ENCODE measurements at regions not wholly inside any gene's neighbourhood (a gene's known extent, or its start where the extent isn't known, plus 50 kb on each side); places are given as distances from the start of the nearest gene placed in this dataset.

DNA sequence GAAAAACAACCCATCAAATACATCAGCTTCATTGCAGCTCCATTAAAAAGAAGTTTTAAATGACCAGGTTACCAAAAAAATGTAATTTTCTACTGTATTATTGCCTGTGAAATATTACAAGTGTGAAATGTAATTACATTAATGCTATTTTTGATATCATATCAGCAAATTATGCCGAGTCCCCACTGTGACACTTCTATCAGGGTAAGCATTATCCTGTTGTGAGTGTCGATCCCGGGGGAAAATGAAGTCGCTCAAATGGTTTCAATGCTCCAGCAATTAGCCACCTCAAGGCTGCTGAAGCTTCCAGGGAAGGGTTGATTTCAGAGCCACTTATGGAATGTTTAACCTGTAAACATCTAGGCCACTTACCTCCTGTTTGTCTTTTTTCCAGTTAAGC lies 70.4 kb downstream of the RCN1 start:
- DNase-seq: peak; percentile 68

DNA sequence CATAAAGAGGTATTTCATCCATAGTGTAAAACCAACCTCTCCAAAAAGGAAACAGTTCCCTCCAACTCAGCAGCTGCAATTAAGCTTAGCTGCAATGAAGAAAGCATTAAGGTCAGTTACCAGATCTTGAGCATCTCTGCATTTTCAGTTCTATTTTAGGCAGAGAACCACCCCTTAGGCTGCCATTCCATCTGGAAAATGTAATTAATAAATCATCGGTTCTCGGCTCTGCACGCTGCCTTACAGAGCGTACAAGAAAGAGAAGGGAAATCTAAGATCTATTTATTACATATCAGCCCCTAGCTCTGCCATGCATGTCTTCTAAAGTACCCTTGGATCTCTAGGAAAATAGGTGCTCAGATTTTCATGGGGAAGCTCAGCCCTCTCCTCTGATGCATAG lies 71.5 kb downstream of the RCN1 start:
- DNase-seq: no peak

DNA sequence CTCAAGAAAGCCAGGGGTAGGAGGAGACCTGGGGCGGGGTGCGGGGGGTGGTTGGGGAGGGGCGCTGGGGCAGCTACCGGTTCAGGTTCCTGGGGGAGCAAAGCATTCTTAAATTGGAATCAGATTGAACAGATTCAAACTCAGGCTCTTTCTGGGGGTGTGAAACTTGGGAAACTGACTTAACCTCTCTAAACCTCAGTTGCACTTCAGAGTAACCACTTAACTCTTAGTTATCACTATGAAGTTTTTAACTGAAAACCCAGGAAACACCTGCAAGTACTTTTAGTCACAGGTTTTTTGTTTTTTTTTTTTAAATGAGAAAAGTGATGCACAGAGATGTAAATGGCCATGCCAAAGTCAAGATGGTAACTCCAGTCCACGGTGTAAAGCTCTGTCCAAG lies 72.0 kb downstream of the RCN1 start:
- DNase-seq: no peak

DNA sequence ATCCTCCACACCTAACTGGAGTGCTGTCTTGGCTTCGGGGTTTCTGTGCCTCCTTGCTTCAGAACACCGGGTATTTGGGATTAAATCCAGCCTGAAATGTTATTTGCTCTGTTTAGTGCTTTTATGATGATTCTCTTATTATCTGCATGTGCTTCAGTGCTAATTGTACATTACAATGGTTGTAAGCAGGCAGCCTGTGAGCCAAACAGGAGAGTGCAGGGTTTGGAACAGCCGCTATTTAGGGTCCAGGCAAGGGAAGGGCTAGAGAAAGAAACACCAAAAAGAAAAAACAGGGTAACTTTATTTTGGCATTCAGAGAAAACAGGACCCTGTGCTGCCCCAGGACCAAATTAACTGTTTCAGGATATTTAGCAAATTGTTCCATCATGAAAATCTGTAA lies 72.7 kb downstream of the RCN1 start:
- DNase-seq: no peak

DNA sequence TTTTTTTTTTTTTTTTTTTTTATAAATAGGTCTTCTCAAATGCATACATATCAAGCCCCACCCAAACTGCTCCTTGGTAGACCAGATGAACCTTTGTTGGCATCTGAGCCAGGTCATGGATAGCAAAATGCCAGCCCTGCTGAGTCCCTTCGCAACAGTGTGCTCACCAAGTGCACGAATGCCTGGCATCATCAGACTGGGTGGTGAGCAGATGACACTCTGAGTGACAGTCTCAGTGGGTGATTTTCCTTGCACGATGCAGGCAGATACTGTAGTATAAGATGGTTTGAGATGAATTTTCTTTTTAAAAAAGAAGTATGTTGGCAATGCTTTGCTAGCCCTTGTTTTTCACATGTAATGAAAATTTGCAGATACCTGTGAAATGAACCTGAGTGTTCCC lies 74.0 kb downstream of the RCN1 start:
- no peak for DNase-seq

DNA sequence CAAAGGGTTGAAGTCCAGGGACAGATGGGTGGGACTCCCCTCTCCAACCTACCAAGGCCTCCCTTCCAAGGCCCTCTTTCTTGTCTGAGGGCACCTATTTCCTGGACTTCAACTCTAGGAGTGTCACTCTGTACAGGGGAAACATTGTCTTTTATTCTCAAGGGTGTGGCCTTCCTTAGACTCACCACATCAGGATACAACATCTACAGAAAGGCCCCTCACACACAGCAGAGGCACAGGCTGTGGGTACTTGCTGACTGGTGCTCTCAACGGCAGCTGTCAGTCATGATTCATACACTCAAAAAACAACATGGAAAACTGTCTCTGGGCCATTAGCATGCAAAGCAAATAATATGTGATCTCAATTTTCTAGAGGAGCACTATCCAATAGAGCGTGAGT lies 78.0 kb downstream of the RCN1 start:
- no peak for DNase-seq

DNA sequence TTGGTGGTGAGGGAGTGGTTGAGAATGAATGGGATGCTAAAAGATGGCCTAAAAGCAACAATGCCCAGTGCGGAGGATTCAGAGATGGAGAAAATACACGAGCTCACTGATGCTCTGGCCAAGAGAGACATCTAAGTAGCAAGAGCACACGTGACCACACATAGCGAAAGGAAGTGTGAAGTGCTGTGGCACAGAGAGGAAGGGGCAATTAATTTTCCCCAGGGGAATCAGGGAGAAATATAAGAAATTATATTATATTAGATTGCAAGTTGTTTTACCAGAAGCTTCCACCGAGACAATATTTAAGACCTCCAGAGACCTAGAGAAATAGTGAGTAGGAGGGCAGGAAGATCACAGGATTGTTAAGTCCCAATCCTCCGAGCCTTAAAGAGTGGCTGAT lies 80.6 kb downstream of the RCN1 start:
- DNase-seq: no peak

DNA sequence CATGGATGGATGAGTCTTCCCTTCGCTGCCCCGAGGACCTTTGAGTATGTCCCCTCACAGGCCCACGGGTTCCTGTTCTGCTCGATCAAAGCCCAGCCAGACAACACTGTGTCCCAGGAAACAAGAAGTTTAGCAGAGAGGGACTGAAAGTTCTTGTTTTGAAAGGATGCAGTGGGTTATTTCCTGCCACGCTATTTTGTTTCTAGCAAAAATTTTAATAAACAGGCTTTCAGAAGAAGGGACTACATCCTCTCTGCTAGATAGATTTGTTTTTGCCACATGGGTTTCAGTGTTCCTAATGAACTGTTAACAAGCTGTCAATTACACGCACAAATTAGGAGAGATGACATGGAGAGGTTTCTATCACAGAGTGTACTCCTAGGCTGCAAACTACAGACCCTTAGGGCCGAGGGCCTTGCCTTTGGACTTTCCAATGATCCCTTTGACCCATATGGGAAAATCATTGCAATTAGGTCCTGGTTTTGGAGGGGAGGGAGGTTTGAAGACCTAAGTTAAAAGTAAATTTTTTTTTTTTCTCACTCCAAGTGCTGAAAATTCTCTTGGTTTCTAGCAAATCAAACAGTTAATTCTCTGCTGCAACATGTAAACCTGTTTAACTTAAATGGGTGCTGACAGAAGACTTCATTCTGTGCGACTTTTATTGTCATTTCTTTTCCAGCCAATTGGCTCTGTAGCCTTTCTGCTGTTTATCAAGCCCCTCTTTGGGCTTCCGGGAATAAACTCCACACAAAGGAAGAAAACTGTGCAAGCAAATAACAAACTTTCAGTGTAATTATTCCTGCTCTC lies 81.4 kb downstream of the RCN1 start:
- DNase-seq: no peak

DNA sequence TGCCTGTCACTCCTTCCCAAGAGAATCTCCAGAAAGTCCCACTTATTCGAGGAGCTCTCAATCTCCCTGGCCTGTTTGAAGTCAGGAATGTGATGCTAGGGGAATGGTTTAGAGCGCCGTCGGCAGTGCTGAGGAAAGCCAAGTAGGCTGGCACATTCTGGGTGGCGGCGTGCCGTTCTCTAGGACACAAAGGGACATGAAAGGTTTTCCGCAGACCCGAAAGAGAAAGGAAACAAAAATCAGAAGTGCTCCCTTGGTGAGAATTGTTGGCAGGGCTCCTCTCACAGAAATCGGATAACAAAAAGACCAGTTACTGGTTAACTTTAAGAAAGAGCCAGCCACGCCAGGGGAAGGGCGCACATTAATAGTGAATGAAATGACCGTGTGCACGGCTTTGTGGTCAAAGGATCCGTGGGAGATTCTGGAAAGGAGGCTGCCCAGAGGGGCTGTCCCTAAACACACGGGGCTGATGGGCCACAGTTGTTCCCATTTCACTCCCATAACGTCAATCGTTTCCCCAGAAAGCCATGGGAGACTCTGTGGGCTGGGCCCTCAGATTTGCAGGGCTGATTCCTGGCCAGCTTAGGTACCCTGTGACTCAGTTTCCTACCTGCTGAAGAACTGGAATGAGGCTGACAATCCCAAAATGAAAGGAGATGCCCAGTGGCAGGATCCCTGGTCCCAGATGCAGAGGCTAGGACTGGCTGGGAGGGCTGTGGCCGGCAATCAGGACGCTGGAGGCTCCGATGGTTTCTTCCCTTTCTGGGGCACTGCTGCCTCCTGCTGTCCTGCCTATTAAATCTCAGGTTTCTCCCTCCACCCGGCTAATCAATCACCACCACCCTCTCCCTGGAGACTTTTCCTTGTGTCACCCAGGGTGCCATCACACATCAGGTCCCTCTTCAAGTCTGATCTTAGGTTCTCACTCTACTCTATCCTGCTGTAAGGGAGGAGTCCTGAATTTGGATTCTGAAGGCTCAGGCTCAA lies 82.3 kb downstream of the RCN1 start:
- peak; percentile 22 for DNase-seq

DNA sequence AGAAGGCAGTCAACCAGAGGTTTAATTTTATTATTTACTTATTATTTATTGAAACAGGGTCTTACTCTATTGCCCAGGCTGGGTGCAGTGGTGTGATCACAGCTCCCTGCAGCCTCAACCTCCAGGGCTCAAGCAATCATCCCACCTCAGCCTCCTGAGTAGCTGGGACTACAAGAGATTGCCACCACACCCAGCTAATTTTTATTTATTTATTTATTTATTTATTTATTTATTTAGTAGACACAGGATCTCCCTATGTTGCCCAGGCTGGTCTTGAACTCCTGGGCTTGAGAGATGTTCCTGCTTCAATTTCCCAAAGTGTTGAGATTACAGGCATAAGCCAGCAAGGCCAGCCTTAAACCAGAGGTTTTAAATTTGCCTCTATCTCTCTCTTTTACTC lies 83.1 kb downstream of the RCN1 start:
- DNase-seq: no peak

DNA sequence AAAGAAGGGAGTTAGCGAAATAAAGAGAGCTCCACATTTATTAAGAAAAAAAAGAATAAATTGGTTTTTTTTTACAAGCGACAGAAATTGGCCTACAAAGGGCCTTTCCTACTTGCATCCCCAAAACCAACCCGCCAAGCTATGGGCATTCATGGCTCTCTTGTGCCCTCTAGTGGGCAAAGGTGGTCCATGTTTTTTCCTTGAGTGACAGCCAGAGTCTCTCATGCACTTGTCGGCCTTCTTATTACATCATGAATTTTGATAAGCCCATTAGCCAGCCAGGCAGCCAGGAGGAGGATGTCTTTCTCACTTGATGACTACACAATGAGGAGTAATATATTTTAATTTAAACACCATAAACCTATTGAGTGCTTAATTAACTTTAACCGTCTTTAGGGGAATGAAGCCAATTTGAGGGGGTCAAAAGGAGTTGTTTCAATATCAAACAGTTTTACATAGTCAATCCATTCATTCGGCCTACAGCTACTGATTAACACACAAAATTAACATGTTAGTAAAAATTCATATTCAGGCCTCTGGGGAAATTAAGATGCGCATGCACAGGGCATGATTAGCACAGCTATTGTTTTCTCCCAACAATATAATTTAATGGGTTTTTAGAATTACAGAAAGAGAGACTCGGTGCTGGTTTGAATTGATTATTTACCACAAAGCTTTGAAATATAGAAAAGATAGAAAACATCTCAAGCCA lies 85.5 kb downstream of the RCN1 start:
- DNase-seq: peak; percentile 94

DNA sequence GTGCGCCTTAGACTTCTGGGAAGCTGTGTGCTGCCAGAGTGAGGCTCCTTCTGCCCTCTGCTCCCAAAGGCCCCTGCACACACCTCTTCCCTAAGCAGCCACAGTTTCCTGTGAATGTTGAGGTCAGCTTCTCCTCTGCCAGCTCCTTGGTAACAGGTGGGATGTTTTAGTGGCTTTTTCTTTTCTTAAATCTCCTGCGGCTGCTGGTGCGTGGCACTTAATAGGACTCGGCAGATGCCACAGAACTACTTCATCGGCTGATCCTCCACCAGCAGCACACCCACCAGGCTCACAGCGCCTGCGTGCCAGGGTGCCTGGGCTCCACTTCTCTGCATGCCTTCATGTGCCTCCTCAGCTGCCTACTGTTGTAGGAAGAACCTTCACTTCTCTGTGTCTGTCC lies 87.8 kb downstream of the RCN1 start:
- no peak for DNase-seq

DNA sequence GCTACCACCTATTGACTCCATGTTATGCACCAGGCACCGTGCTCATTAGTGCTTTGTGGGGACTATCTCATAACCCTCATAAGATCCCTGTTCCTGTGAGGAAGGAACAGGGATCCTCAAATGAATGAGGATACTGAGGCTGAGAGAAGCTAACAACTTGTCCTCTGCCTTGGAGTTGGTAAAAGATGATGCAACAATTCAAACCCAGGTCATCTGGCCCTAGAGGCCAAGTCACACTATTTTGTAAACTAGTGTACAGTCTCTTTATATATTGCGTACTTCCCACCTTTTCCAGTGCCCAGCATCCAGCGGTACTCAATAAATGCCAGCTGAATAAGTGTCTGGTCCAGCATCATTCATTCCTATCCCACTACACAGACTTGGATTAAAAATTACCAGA lies 92.6 kb downstream of the RCN1 start:
- DNase-seq: no peak

DNA sequence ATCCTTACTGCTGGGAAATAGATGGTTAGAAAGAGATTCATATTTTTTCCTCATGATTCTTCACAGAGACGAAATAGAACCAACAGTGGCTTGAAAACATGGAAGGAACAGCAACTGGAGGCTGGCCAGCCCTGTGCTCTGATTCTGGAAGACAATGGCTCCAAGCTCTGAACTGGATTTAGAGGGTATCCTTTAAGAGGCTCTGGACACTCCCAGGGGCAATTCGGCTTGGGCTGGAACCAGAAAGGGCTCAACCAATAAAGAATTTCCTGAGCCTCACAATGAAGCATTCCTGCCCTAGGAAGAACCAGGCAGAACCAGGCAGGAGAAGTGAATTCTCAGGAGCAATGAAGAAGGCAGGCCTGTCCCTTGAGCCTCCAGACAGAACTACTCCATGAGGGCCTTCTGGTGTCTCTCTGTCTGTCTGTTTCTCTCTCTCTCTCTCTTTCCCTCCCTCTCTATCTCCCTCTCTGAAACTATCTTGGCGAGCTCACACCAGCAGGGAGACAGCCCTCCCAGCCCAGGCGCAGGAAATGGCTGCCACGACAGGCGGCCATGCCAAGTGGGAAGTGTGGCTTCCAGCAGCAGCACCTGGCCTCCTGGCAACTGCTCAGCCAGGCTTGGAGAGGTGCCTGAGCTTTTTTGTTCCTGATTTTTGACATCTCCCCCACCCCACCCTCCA lies 93.3 kb downstream of the RCN1 start:
- no peak for DNase-seq

DNA sequence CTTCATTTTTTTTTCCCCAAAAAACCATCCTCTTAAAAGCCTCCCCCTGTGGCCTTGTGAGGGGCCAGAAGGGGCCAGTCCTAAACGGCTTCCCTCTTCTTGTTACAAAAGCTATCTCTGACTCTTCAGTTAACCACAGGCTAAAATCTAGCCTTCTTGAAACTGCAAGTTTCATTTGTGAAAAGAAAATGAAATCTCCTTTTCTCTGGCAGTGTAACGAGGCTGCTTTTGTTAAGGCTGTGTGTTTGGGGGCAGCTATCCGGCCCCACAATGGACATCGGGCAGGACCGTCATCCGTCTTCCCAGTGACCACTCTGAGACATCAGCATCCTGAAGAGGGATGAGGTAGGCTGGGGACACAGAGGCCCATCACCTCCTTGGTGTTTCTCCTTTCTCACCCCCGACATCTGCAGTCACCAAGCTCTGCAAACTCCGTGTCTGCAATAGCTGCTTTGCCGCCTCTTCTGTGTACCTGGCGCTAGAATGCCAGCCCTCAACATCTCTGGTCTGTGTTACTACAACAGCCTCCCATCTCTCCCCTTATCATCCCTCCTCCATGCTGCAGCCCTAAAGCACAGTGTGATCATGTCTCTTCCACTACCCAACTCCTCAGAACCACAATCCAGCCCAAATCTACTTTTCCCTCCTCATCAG lies 94.0 kb downstream of the RCN1 start:
- DNase-seq: no peak

DNA sequence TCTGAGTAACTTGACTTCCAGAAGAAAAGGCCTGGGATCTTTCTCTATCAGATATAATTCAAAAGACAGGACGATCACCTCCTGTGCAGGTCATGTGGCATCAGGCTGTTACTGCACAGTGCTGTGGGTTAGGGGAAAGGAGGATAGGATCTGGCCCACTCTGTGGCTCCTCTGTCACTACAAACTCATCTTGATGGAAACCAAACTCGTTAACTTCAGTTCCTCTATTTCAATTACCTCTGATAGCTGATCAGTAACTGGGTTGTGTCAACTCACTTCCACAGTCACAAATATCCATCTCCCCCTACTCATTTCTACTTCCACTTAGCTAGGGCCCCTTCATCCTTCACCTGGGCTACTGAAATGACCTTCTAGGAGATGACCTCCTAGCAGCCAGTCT lies 95.2 kb downstream of the RCN1 start:
- DNase-seq: no peak

DNA sequence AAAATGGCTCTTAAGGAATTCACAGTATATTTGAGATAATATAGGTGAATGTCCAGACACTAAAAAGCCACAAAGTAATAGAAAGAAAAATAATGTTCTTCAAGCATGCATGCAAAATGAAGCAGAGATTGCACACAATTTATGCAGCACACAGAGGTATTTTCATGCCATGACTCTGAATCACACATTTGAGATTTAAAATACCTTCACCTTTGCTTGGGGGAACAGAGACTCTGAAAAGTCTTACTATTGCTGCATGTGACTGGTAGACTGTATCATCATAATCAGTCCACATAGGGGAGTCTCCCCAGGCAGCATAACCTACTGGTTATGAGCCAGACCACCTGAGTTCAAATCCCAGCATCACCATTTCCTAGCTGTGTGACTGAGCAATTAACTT lies 96.2 kb downstream of the RCN1 start:
- no peak for DNase-seq

DNA sequence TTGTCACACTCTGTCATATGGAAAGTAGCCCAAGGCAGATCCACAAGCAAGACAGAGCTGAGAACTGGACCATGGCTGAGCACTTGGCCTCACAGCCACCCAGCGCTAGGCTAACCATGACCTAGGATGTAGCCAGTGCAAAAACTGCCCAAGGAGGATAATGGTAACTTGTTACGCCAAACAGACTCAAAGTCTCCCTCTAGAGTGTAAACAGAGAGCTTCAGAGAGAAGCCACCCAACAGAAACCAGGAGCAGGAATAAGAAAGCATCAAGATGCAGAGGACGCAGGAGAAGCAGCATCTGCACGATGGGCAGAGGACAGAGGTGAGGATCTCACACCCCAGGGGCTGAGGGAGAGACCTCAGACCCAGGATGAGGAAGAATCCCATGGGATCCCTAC lies 97.9 kb downstream of the RCN1 start:
- DNase-seq: no peak

DNA sequence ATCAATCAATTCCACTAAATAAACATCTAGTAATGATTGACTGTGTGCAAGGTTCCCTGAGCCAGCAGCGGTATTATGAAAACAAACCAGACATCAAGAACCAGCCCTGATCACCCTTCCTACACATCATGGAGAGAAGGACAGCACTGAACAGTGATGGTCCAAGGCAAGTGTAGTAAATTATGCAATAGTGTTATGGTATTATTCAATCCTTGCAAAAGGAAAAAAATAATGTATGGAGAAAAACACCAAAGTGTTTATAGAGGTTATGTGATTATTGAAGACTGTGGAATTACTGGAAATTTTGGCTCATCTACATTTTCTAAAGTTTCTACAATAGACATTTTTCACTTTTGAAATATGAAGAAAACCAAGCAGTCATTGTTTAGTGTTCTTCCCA lies 105.3 kb downstream of the RCN1 start:
- DNase-seq: no peak

DNA sequence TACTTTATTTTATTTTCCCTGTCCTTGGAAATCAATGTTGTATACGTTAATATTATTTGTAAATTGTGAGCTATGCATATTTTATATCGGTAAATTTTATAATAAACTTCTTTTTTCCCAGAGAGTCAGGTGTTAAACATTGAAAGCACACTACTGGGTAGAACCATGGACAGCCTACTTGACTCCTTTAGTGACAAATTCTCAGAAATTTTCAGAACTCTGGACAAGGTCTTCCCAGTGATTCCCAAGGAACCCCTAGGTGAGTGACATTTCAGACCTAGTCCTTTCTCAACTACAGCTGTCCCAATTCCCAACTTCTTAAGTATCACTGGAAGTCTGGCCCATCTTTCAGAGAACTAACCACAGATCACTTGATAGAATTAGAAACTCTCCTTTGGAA lies 107.2 kb downstream of the RCN1 start:
- no peak for DNase-seq

DNA sequence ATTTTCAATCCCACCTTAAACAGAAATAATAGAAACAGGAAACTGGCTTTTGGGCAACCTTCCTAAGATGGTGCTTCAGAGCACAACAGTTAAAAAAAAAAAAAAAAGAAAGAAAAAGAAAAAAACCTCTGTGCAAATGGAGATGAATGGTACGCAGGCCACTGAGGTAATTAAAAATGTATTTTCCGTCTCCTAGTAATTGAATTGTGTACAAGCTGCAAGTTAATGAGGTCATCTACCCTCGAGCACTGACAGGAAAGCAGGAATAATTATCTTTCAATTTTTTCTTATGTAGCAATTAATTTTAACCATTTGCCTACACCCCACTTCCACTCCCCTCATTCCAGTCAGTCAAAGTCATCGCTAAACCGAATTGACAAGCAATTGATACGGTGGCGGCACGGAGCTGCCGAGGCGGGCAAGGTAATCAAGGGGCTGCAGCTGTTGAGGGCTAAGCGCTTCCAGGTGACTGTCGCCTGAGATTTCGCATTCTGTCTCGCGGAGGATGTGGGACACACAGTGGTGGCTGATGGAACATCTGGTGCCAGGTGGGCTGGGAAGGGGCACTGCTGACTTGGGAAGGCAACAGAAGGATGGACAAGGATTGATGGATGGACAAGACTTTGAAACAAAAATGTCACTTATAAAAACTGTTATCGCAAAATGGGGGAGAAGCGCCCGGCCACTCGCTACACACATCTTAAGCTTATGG lies 109.4 kb downstream of the RCN1 start:
- DNase-seq: no peak

DNA sequence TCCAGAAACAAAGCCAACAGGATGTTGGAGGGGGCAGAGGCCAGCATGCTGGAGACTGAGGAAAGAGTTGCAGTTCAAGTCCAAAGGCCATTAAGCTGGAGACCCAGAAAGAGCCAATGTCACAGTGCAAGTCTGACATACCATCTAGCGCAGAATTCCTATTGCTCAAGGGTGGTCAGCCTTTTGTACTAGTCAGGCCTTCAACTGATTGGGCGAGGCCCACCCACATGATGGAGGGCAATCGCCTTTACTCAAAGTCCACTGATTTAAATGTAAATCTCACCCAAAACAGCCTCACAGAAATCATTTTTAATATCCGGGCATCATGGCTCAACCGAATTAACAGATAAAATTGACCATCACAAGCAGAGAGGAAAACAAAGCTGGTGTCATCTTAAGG lies 113.9 kb downstream of the RCN1 start:
- DNase-seq: no peak
